ENCODE measurements at regions not wholly inside any gene's neighbourhood (a gene's known extent, or its start where the extent isn't known, plus 50 kb on each side); places are given as distances from the start of the nearest gene placed in this dataset.

DNA sequence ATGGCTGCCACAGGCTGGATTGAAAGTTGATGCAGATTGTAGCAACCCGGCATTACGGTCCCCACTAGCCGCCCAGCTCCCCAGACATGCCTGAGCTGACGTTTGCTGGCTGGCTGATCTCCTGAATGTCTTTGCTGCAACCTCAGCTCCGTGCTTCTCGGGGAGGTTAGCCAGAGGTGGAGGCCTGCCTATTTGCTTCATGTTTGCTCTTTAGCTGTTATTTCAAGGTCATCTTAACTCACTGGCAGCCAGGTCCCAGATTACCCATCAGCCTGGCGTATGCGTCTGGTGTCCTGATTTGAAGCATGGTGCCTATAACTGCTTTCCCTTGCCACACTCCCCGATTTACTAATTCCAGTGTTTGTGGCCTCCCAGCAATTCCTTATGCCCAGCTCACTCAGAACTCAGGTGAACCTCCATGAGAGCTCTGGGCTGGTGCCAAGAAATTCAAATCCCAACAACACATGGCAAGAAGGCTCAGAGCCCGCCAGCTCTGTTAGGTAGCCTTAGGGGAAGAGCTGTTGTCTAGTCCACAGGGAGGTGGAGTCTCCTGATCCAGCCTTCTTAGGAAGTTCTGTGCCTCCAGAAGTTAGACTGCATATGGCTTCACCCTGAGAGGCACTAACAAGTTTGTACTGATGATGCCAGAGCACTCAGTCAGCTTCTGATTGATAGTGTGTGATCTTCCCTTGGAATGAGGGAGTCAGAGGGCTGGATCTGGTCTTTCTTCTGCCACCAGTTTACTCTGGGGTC, 69.7 kb upstream of the EXOC4 start:
- TF ChIP-seq CTCF (IDR thresholded peaks at IDR 0.05) = no peak

DNA sequence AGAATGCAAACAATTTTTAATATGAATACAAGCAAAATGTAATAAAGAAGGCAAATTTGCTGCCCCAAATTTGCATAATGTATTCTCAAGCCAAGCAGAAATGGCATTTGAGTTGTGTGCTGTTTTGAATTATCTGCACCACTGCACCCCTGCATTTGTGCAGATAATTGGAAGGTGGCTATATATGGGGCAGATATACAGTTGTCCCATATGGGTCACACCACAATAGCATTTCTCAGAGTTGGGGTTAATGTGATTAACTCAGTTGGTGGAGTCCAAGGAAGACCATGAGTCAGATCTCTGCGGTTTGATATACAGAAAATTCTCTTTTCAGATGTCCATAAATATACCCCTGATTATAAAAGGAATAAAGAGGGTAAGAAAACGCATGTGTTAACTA, 68.9 kb upstream of the EXOC4 start:
- no peak for TF ChIP-seq CTCF (IDR thresholded peaks at IDR 0.05)

DNA sequence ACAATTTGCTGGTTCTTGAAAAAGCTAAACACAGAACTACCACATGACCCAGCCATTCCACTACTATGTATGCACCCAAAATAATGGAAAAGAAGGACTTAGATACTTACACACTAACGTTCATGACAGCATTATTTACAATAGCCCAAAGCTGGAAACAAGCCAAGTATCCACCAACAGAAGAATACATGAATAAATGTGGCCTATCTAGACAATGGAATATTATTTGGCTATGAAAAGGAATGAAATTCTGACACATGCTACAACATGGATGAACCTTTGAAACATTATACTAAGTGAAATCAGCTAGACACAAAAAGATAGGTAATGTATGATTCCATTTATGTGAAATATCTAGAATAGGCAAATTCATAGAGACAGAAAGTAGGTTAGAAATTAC, 67.4 kb upstream of the EXOC4 start:
- TF ChIP-seq CTCF (IDR thresholded peaks at IDR 0.05) = no peak

- no peak for TF ChIP-seq CTCF (IDR thresholded peaks at IDR 0.05)
Measured at GRCh38 chr7:133186060-133186459, 66.8 kb upstream of the EXOC4 start.

- no peak for TF ChIP-seq CTCF (IDR thresholded peaks at IDR 0.05)
Measured at GRCh38 chr7:133190172-133190528, 62.7 kb upstream of the EXOC4 start.

GRCh38 chr7:133190650-133191049, 62.2 kb upstream of the EXOC4 start:
- no peak for TF ChIP-seq CTCF (IDR thresholded peaks at IDR 0.05)

GRCh38 chr7:133191787-133192186, 61.1 kb upstream of the EXOC4 start:
- TF ChIP-seq CTCF (IDR thresholded peaks at IDR 0.05) = no peak

DNA sequence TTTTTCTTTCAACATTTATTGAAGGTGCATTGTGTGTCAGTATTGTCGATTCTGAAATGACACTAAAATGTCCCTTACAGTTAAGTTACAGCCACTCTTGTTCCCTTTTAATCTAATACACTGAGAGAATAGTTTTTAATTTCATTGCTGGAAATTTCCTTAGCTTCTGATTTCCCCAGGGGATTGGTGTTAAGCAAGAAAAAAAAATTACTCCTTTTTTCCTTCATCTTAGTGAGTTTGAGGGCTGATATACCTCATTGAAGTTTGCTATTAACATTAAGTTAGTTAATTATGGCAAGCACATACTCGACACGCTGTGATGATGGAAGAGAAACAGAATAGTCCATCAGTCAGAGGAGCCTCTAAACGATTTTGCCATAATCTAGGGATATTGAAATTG, 57.0 kb upstream of the EXOC4 start:
- no peak for TF ChIP-seq CTCF (IDR thresholded peaks at IDR 0.05)
